HG03432 (cell line): ENCODE measurements at regions not wholly inside any gene's neighbourhood (a gene's known extent, or its start where the extent isn't known, plus 50 kb on each side); places are given as distances from the start of the nearest gene placed in this dataset.
A peak's percentile ranks its signal among the peaks of the same experiment; 100 is the strongest.
"Not testable (repeated sequence)": the region's sequence is repeated elsewhere in the genome, so short reads cannot be mapped to it uniquely, and the experiment has no call there.

Experiments used
- ATAC-seq: cut with Tn5 transposase; IDR thresholded peaks from one replicate; pipeline ENCODE4 v1.9.1; 2021; ENCODE audit warnings: mild to moderate bottlenecking, moderate library complexity; ENCODE audit not compliant: unreplicated experiment

DNA sequence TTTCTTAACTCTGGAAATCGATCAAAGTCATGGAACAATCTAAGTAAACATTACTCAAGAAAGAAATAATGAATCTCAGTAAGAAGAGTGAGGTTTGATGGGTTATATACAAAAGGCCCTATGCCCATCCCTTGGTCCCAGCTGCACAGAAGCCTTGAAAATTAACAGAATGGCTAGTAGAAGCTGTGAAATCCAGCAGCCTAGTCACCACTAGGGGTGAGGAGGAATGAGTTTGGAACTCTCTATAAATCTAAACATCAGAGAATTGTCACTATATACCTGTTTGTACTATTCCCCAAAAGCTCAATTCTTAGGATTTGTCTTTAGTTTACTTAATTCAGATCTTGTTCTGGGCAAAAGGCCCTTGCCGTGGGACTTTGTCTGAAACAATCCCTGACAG, 313.9 kb upstream of the GRID2 start:
- ATAC-seq = no peak

DNA sequence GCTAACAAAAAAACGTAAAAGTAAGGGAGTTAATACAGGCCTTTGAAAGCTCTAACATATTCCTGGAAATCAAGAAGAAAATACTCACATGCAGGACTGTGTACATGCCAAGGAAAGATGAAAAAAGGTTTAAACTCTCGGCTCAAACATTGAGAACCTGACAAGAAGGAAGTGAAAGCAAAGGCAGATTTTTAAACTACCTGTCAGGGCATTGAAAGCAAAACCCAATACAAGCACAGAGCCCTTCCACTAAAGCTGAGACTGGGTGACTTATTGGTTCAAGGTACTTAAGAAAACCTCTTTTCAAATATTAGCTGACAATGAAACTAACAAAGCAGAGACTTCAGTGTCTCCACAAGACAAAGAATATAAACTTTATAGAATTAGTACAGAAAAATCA, 313.0 kb upstream of the GRID2 start:
- peak; percentile 90 for ATAC-seq

DNA sequence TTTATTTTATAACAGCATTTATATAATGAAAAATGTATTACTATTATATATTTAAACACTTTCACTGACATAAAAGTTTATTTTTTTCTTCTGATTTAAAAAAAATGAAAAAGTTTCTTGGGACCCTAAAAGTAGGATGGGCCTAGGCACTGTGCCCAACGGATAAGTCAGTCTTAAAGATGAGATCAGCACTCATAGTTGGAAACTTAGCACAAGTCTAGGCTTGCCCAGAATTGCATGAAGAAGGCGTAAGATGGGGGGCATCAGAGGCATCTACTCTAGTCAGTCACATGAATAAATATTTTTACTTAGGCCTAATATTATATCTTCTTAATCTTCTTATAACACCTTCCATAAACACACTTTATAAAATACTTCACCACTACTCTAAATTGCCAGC, 306.7 kb upstream of the GRID2 start:
- no peak for ATAC-seq

DNA sequence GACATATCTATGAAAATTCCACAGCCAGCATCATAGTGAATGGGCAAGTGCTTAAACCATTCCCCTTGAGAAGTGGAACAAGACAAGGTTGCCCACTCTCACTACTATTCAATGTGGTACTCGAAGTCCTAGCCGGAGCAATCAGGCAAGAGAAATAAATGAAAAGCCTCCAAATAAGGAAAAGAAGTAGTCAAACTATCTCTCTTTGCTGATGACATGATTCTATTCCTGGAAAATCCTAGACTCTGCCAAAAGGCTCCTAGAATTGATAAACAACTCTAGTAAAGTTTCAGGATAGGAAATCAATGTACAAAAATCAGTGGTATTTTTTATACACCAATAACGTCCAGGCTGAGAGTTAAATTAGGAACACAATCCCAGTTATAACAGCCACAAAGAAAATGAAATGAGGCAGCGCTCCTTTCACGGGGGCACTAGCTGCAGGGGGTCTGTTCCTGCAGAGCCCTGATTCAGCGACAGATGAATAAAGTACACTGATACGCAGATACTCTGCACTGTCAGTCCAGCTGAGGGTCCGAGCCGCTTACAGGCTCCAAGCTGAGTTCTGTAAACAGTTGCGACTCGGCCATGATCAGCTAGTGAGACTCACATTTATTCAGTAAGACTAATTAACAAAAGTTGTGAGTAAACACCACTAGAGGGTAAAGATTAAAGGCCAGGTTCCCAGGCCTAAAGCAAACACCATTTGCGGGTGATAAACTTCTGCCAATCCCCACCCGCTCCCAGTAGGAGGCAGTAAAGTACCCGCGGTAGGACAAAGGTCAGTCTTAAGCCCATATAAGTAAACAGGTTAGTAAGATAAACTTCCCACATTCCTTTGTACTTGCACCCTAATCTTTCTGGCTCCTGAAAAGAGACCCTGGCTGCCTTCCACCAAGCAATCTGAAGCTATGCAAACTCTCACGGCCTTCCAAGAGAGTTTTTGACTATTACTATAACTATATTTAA, 290.6 kb upstream of the GRID2 start:
- no peak for ATAC-seq

DNA sequence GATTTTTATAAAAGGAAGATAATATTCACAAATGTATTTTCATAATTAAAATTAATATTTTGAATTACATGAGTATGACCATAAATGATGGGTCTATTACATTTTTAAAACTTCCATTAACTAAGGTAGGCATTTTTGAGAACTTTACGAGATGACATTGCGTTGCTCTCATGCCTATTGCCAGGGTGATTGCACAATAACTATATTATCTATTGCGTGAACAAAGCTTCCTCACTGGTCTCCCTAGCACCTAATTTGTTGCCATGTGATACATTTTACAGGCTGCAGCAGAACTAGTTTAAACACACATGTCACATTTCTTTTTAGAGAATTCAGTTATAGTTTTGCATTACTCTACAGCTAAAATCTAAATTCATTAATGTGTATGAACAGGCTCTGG, 289.7 kb upstream of the GRID2 start:
- ATAC-seq = no peak

DNA sequence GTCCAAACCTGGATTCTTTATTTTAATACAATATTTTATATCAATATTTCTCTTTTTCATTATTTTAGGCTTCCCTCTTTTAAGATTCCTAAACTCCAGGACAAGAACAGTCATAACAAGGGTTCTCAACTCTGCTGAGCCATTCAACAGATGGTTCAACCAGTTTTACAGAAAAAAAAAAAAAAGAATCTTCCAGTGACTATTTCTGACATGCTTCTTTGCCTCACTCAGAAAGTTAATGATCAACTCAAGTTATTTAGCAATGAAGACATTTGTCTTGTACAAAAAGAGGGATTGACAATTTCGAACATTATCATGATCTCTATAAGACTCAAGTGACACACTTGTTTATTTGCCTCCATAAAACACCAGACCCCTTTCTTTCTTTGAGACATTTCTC, 282.6 kb upstream of the GRID2 start:
- no peak for ATAC-seq

DNA sequence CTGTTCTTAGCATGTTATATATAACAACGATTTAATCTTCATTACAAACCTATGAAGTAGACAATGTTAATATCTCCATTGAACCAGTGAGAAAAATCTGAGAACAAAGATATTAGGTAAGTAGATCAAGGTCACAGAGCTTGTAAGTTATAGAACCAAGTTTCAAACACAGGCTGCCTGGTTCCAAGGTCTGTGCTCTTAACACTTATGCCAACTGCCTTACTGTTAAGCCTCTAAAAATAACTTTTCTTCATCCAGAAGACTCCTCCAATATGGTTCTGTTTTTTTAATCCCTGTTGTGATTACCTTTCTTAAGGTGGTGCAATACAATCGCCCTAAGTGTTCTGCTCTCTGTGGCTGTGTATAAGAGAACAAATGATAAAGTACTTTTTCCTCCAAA, 282.0 kb upstream of the GRID2 start:
- ATAC-seq = no peak

DNA sequence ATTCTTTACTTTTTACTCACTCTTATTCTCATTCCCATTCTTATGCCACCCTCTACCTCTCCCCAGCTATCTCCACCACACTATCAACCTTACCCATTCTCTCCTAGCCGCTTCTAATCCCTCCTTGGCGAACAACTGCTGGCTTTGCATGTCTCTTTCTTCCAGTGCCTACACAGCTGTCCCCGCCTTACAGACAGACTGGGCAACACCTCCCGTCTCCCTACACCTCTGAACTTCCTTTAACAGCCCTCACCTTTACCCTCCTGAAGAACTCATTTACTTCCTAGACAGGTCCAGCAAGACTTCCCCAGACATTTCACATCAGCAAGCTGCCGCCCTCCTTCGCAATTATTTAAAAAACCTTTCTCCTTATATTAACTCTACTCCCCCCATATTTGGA, 274.9 kb upstream of the GRID2 start:
- ATAC-seq = not testable (repeated sequence)

DNA sequence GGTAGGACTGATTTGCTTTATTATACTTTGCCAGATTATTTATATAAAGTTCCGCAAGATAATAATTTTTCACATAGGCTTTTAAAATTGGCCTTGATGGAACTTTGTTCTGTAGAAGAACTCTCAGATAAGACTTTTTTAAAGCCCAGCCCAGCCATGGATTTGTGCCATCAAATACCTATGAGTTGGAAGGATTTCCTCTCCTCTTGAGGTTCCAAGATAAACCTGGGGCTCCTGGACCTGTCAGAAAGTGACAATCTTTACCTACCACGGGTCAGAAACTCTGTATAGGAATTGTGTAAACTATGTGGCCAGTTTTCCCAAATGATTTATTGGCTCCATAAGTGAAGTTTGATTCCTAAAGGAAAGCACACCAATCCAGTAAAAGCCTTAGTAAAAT, 271.9 kb upstream of the GRID2 start:
- ATAC-seq = no peak

DNA sequence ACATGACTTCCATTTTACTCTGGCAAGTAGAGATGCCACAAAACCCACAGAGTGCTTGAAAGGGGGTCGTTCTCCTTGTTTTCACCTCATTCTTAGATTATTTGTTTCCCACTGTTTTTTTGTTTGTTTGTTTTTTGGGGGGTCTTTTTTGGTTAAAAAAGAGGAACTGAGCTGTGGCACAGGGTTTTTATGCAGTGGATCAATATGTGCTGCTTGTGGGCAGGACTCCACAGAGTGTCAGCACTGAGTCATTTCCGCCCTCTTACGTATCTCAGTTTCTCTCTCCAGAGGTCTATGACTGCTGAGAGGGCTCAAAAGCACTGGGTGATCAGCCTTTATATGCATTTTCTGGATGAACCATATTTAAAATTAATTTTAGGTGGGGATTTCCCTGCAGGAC, 268.1 kb upstream of the GRID2 start:
- ATAC-seq = peak; percentile 58

DNA sequence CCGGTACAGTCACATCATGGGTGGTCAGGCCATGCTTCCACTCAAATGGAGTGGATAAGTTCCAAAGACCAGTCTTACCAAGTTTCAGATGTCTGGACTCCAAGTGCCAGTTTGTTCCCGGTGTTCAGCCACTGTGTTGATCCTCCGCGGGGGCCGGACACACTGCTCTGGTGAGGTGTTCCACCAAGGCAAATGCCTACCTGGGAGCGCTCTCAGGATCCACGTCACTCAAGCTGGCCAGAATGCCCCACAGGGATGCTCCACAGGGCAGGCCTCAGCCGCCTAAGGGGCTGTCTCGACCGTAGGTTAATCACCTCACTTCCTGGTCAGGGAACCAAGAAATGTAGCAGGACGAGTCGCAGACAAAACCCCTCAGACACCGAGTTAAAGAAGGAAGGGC, 258.0 kb upstream of the GRID2 start:
- no peak for ATAC-seq

DNA sequence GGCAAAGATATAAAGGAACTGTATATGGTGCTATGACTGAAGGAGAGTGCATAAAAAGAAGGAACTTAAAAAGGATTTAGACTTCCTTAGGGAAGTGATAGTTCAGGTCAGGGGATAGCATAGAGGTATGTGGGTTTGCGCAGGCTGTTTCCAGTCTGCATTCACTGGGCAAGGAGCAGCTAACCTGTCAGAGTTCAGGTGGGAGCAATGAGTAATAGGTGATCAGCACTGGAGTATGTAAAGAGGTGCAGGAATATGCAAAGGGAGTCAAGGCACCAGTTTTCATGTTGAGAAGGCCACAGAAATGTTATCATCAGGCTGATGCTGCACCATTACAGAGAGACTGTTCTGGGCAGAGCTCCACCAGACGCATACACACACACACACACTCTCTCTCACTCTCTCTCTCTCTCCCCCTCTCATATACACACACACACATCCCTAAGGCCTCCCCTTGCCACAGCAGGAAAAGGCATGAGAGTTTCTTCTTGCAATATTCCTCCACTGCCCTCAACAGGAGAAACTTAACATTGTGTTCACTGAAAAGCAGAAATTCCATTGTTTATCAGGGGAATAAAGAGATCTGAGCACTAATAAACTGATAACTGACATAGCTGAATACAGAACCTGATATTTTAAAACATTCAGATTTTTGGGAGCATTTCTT, 256.4 kb upstream of the GRID2 start:
- no peak for ATAC-seq

DNA sequence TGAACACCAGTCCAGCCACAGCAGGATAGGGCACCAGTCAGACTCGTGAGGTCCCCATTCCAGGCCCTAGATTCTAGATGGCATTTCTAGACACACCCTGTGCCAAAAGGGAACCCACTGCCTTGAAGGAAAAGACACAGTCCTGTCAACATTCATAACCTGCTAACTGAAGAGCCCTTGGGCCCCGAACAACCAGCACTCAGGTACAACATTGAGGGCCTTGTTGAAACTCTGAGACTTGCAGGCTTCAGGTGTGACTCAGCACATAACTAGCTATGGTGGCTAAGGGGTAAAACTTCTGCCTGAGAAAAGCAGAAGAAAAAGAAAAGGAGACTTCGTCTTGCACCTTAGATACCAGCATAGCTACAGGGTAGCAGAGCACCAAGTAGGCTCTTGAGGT, 252.9 kb upstream of the GRID2 start:
- no peak for ATAC-seq

DNA sequence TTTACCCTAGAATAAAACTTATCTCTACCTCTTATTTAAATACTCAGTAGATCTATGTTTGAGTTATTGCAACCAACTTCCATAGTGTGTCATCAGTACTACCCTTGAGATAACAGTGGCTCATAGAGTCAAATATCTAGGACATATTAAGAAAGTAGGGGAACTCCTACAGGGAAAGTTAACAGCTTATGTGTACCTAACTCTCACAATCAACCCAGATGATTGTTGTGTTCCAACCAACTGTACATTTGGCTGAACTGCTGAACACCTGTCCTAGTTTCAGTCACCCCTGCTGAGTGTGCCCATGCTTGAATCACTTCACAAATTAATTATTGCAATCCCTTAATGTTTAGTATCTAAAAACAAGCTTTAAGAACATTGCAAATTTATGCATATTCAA, 244.2 kb upstream of the GRID2 start:
- no peak for ATAC-seq

DNA sequence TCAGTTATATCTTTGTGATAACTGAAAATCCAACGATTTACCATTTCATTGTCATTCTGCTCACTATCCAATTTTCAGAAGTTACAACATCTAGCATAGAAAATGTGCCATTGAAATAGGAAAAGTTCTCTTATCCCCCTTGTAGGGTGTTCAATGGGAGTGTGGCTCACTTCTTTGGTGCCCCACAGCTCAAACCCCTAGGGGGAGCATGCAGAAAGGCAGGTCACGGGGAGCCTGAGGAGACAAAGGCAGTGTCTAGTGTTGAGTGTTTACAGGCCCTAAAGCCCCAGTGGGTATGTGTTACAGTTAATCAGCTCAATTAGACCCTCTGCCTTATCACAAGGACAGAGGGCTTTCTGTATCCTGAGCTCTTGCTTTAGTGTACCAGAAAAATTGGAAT, 243.4 kb upstream of the GRID2 start:
- ATAC-seq = no peak

DNA sequence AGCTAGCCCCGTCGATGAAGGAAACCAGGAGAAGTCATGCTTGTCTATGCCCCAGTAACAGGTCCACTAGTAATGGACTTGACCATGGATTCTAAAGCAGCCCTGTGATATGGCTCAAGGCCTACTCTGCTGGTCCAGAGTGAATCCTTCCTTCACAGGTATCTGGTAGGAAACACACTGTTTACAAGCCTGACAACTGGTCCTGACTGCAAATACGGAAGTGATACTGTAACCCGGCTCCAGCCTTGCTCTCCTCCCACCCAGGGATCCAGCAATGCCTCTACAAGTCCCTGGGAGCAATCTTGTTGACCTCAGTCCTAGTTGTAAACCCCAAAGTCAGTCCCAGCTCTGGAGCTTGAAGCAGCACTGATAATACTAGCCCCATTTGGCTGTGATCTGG, 239.2 kb upstream of the GRID2 start:
- ATAC-seq = no peak

DNA sequence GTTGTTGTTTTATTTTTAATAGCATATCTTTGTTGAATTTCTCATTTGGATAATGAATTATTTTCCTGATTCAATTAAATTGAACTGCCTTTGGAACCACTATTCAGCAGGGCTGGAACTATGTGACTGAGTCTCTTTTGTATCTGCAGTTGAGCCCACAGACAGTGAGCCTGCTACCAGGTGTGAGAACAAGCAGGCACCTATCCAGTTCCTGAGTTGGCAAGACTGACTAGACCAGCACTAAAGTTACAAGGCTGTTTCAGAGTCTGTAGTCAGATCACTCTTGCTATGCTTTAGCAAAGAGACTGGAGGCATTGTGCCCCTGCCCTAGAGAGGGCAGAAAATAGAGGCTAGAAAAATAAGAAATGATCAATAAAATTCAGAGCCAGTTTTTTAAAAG, 237.3 kb upstream of the GRID2 start:
- ATAC-seq = no peak

DNA sequence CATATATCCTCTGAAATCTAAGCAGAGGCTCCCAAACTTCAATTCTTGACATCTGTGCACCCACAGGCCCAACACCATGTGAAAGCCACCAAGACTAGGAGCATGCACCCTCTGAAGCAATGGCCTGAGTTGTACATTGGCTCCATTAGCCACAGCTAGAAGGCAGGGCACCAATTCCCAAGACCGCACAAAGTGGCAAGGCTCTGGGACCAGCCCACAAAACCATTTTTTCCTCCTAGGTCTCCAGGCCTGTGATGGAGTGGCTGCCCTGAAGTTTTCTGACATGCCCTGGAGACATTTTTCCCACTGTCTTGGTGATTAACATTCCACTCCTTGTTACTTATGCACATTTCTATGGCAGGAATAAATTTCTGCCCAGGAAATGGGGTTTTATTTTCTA, 232.2 kb upstream of the GRID2 start:
- no peak for ATAC-seq

DNA sequence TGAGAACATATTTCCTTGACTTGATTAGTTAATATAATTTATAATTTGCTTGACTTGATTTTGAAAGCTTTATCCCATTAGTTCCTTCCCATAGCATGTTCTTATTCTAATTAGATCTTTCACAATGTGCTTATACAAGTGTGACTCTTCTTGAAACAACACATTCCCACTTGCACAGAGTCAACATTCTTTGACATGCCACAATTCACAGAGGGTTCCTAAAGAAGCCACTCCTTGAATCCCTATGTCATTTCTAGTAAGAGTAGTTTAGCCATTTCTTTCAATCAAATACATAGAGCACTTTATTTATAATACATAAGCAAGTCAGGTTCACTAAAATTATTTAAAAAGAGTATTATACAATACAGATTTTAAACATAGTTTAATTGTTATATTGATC, 228.9 kb upstream of the GRID2 start:
- ATAC-seq = no peak

DNA sequence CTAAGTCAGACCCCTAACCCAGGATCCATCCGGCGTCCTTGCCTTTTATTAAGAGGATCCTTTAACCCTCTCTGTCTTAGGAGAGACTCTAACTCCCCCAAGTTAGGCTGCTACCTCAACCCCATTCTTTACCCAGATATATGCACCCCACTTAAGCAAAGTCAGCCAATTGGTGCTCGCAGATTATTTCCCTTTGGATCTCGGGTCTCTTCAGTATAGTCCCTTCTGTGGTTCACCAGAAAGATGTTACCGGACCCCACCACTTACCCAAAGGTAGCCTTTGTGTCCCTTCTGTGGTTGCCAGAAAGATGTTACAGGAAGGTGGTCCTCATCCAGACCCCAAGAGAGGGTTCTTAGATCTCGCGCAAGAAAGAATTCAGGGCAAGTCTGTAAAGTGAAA, 212.9 kb upstream of the GRID2 start:
- ATAC-seq = no peak

DNA sequence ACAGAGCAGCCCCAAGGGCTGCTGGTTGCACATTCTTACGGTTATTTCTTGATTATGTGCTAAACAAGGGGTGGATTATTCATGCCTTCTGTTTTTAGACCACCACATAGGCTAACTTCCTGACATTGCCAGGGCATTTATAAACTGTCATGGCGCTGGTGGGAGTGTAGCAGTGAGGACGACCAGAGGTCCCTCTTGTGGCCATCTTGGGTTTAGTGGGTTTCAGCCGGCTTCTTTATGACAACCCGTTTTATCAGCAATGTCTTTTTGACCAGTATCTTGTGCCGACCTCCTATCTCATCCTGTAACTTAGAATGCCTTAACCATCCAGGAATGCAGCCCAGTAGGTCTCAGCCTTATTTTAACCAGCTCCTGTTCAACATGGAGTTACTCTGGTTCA, 212.4 kb upstream of the GRID2 start:
- no peak for ATAC-seq

DNA sequence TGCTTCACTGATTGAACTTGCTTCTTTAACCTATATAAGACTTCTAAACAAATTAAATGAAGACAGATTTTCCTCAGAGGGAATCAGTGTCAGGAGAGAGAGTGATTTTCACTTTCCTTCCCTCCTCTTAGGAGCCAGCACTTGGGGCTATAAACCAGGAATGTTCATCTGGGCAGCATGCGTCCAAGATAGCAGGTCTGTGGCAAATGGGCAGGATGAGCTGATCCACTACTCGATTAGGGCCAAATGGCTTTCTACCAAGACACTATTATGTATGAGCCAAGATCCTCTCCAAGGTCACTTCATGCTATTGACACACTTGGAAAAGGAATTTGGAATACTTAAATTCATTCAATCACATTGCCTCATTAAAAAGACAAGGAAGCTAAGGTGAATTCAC, 203.9 kb upstream of the GRID2 start:
- no peak for ATAC-seq
